ENCODE measurements at regions not wholly inside any gene's neighbourhood (a gene's known extent, or its start where the extent isn't known, plus 50 kb on each side); places are given as distances from the start of the nearest gene placed in this dataset.
"Not testable (repeated sequence)": the region's sequence is repeated elsewhere in the genome, so short reads cannot be mapped to it uniquely, and the experiment has no call there.

- DNase-seq = no peak
Observed at GRCh38 chr18:26648509-26649192, 100.3 kb upstream of the KCTD1 start.

- DNase-seq = no peak
Observed at GRCh38 chr18:26646901-26647300, 98.5 kb upstream of the KCTD1 start.

GRCh38 chr18:26642440-26643348 is 94.3 kb upstream of the KCTD1 start:
- no peak for DNase-seq

- DNase-seq = no peak
Observed at GRCh38 chr18:26640541-26640940, 92.2 kb upstream of the KCTD1 start.

- no peak for DNase-seq
Observed at GRCh38 chr18:26639149-26639548, 90.8 kb upstream of the KCTD1 start.

- no peak for DNase-seq
Observed at GRCh38 chr18:26637983-26638382, 89.6 kb upstream of the KCTD1 start.

- no peak for DNase-seq
Observed at GRCh38 chr18:26637324-26637723, 89.0 kb upstream of the KCTD1 start.

- DNase-seq = no peak
Observed at GRCh38 chr18:26635466-26635865, 87.1 kb upstream of the KCTD1 start.

GRCh38 chr18:26634631-26635030 is 86.3 kb upstream of the KCTD1 start:
- no peak for DNase-seq

- DNase-seq = no peak
Observed at GRCh38 chr18:26631135-26631534, 82.8 kb upstream of the KCTD1 start.

GRCh38 chr18:26630596-26630995 is 82.2 kb upstream of the KCTD1 start:
- no peak for DNase-seq

- DNase-seq = no peak
Observed at GRCh38 chr18:26628017-26628416, 79.7 kb upstream of the KCTD1 start.

GRCh38 chr18:26624443-26624842 is 76.1 kb upstream of the KCTD1 start:
- DNase-seq = peak; percentile 2

- DNase-seq = not testable (repeated sequence)
Observed at GRCh38 chr18:26623314-26623713, 75.0 kb upstream of the KCTD1 start.

GRCh38 chr18:26621161-26622026 is 73.0 kb upstream of the KCTD1 start:
- DNase-seq = peak; percentile 89

- no peak for DNase-seq
Observed at GRCh38 chr18:26619350-26619749, 71.0 kb upstream of the KCTD1 start.

- peak; percentile 15 for DNase-seq
Observed at GRCh38 chr18:26618135-26618534, 69.8 kb upstream of the KCTD1 start.

GRCh38 chr18:26617151-26617554 is 68.8 kb upstream of the KCTD1 start:
- peak; percentile 81 for DNase-seq

- no peak for DNase-seq
Observed at GRCh38 chr18:26614374-26614773, 66.0 kb upstream of the KCTD1 start.
